ENCODE measurements at regions not wholly inside any gene's neighbourhood (a gene's known extent, or its start where the extent isn't known, plus 50 kb on each side); places are given as distances from the start of the nearest gene placed in this dataset.

GRCh38 chr1:196056966-196057365 is 551.3 kb downstream of the KCNT2 start:
- ChIA-PET CTCF (no interaction called here), POLR2A (no interaction called here)
- ATAC-seq = no peak
- Histone ChIP-seq H3K4me3 (no peak overlapping the region), H3K27ac (no peak overlapping the region), H3K9me3 (no peaks in the 10 kb centered on the region), H3K4me2 (no peak overlapping the region), H3K4me1 (no peaks in the 10 kb centered on the region)
- TF ChIP-seq HOXA7 (CRISPR knock-in tag; IDR thresholded peaks at IDR 0.05) (no peak), EP300 (IDR thresholded peaks at IDR 0.05) (no peak), RNF2 (IDR thresholded peaks at IDR 0.05; ENCODE audit: borderline replicate concordance, low read depth) (no peak), PBX3 (IDR thresholded peaks at IDR 0.05) (no peak), CHD4 (IDR thresholded peaks at IDR 0.05; ENCODE audit: borderline replicate concordance) (no peak), FOSB (CRISPR knock-in tag; IDR thresholded peaks at IDR 0.05) (no peak), CHD2 (IDR thresholded peaks at IDR 0.05; ENCODE audit: low read length, partially characterized antibody) (no peak), JUN (IDR thresholded peaks at IDR 0.05) (no peak), NFE2L2 (conservative IDR thresholded peaks at IDR 0.05; ENCODE audit: low read length) (no peak), CBX8 (IDR thresholded peaks at IDR 0.05) (no peak), EHMT2 (IDR thresholded peaks at IDR 0.05; ENCODE audit: low read depth) (no peak), SMC3 (IDR thresholded peaks at IDR 0.05) (no peak), BHLHE40 (IDR thresholded peaks at IDR 0.05; ENCODE audit: low read depth, low read length) (no peak), HOXB13 (CRISPR knock-in tag; IDR thresholded peaks at IDR 0.05; ENCODE audit: low read depth) (no peak), MAZ (IDR thresholded peaks at IDR 0.05; ENCODE audit: borderline replicate concordance, low read depth, low read length) (no peak), CBX2 (IDR thresholded peaks at IDR 0.05; ENCODE audit: borderline replicate concordance, low read depth) (no peak), MYC (IDR thresholded peaks at IDR 0.05; ENCODE audit: borderline replicate concordance, low read length) (no peak)
- DNase-seq (ENCODE audit: low read depth in 1 of 2, low spot score in 1 of 2) = no peak
- 34% methylated on average over 4 of the region's 4 CpGs for WGBS (ENCODE audit: missing lambda C conversion rate)
- FAIRE-seq = no peak

DNA sequence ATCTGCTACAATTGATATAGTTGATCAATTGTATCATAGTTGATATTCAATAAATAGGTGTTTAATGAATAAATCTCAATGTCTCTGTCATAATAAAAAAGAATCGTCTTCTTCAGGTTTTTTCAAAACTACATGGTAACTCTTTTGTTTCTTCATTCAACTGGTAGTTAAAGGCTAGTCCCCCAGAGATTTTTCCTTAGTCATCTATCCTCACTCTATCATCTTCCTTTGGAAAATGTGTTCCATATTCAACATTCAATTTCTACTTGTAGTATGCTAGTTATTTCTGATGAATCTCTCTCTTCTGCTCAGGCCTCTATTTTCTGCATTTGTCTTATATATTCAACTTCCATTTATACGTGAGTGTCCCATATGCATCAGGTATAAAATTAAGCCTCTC is 558.8 kb downstream of the KCNT2 start:
- CTCF ChIA-PET = no interaction called here
- Histone ChIP-seq H3K27ac (no peak overlapping the region), H3K9me3 (no peaks in the 10 kb centered on the region), H3K4me1 (no peaks in the 10 kb centered on the region), H3K4me3 (no peak overlapping the region), H3K4me2 (no peak overlapping the region)
- POLR2A ChIA-PET = no interaction called here
- TF ChIP-seq CHD4 (IDR thresholded peaks at IDR 0.05; ENCODE audit: borderline replicate concordance) (no peak), TP53 (CRISPR knock-in tag; IDR thresholded peaks at IDR 0.05) (no peak), NR3C1 (IDR thresholded peaks at IDR 0.05) (no peak), RARB (CRISPR knock-in tag; IDR thresholded peaks at IDR 0.05) (no peak), SMC3 (IDR thresholded peaks at IDR 0.05) (no peak), FOSL2 (IDR thresholded peaks at IDR 0.05) (no peak), FOSL2 (CRISPR knock-in tag; IDR thresholded peaks at IDR 0.05) (no peak), MAZ (IDR thresholded peaks at IDR 0.05; ENCODE audit: borderline replicate concordance, low read depth, low read length) (no peak), ZNF302 (CRISPR knock-in tag; IDR thresholded peaks at IDR 0.05) (no peak), CTCF (IDR thresholded peaks at IDR 0.05) (no peak), ATOH8 (CRISPR knock-in tag; IDR thresholded peaks at IDR 0.05; ENCODE audit: low read depth) (no peak), MAX (IDR thresholded peaks at IDR 0.05) (no peak), MYC (IDR thresholded peaks at IDR 0.05; ENCODE audit: borderline replicate concordance, low read length) (no peak), BHLHE40 (IDR thresholded peaks at IDR 0.05; ENCODE audit: low read depth, low read length) (no peak), EHF (CRISPR knock-in tag; IDR thresholded peaks at IDR 0.05) (no peak), KDM5A (IDR thresholded peaks at IDR 0.05) (no peak)
- TF ChIP-seq, protein P1, sequence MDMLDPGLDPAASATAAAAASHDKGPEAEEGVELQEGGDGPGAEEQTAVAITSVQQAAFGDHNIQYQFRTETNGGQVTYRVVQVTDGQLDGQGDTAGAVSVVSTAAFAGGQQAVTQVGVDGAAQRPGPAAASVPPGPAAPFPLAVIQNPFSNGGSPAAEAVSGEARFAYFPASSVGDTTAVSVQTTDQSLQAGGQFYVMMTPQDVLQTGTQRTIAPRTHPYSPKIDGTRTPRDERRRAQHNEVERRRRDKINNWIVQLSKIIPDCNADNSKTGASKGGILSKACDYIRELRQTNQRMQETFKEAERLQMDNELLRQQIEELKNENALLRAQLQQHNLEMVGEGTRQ (IDR thresholded peaks at IDR 0.05) = no peak
- TF ChIP-seq, protein P2, sequence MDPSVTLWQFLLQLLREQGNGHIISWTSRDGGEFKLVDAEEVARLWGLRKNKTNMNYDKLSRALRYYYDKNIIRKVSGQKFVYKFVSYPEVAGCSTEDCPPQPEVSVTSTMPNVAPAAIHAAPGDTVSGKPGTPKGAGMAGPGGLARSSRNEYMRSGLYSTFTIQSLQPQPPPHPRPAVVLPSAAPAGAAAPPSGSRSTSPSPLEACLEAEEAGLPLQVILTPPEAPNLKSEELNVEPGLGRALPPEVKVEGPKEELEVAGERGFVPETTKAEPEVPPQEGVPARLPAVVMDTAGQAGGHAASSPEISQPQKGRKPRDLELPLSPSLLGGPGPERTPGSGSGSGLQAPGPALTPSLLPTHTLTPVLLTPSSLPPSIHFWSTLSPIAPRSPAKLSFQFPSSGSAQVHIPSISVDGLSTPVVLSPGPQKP (IDR thresholded peaks at IDR 0.05; ENCODE audit: low read depth, low read length) = no peak
- no peak for FAIRE-seq
- ATAC-seq = no peak
- 71% methylated on average over 2 of the region's 2 CpGs for WGBS (ENCODE audit: missing lambda C conversion rate)
- no peak for DNase-seq (ENCODE audit: low read depth in 1 of 2, low spot score in 1 of 2)

Measured in A549 (cell line).